Astrocyte (in vitro differentiated cells and primary cell): ENCODE measurements at regions not wholly inside any gene's neighbourhood (a gene's known extent, or its start where the extent isn't known, plus 50 kb on each side); places are given as distances from the start of the nearest gene placed in this dataset.

Experiments used
- DNase-seq: peaks from one replicate; pipeline ENCODE4 v3.0.0-alpha.2; 2010; ENCODE audit warnings: low read depth
- FAIRE-seq: peaks from 2 replicates; lab custom pipeline; 2011; peaks lifted over from hg19 to GRCh38; lab: Jason Lieb, UNC
- H2AFZ ChIP-seq: 2 replicates; pipeline ENCODE4 v1.6.0; 2012; ENCODE audit warnings: low read depth, low read length, inconsistent platforms
- H3K27ac ChIP-seq: 2 replicates; pipeline ENCODE4 v1.5.1; 2011; ENCODE audit warnings: low read depth, low read length, inconsistent platforms
- H3K27me3 ChIP-seq: 2 replicates; pipeline ENCODE4 v1.6.0; 2011; ENCODE audit warnings: low read length, inconsistent platforms; ENCODE audit not compliant: insufficient read depth
- H3K36me3 ChIP-seq: 2 replicates; pipeline ENCODE4 v1.5.1; 2011; ENCODE audit warnings: low read length, inconsistent platforms; ENCODE audit not compliant: insufficient read depth
- H3K4me1 ChIP-seq: 2 replicates; pipeline ENCODE4 v1.5.1; 2011; ENCODE audit warnings: low read length, inconsistent platforms; ENCODE audit not compliant: insufficient read depth
- H3K4me2 ChIP-seq: 2 replicates; pipeline ENCODE4 v1.6.0; 2012; ENCODE audit warnings: low read length, inconsistent platforms
- H3K4me3 ChIP-seq: 2 replicates; pipeline ENCODE4 v1.5.1; 2011; ENCODE audit warnings: low read depth, mild to moderate bottlenecking, low read length, inconsistent platforms; ENCODE audit not compliant: insufficient read depth
- H3K79me2 ChIP-seq: 2 replicates; pipeline ENCODE4 v1.6.0; 2012; ENCODE audit warnings: mild to moderate bottlenecking, low read length, inconsistent platforms; ENCODE audit not compliant: insufficient read depth
- H3K9ac ChIP-seq: 2 replicates; pipeline ENCODE4 v1.6.0; 2012; ENCODE audit warnings: mild to moderate bottlenecking, low read length, inconsistent platforms
- H3K9me3 ChIP-seq: 2 replicates; pipeline ENCODE4 v1.5.1; 2012; ENCODE audit warnings: low read depth, mild to moderate bottlenecking, low read length, inconsistent platforms; ENCODE audit not compliant: insufficient read depth
- H4K20me1 ChIP-seq: 2 replicates; pipeline ENCODE4 v1.6.0; 2012; ENCODE audit warnings: low read length, inconsistent platforms; ENCODE audit not compliant: insufficient read depth
- H3K27ac Mint-ChIP-seq: one replicate; pipeline ENCODE4 v1.8.0; 2021; ENCODE audit warnings: mild to moderate bottlenecking, mixed read lengths; ENCODE audit not compliant: unreplicated experiment
- H3K27me3 Mint-ChIP-seq: one replicate; pipeline ENCODE4 v1.8.0; 2021; ENCODE audit warnings: low read depth, mixed read lengths; ENCODE audit not compliant: unreplicated experiment
- H3K36me3 Mint-ChIP-seq: one replicate; pipeline ENCODE4 v1.8.0; 2021; ENCODE audit warnings: low read depth, mixed read lengths; ENCODE audit not compliant: unreplicated experiment
- H3K4me1 Mint-ChIP-seq: one replicate; pipeline ENCODE4 v1.8.0; 2021; ENCODE audit warnings: low read depth, mixed read lengths; ENCODE audit not compliant: unreplicated experiment
- H3K4me3 Mint-ChIP-seq: one replicate; pipeline ENCODE4 v1.8.0; 2021; ENCODE audit warnings: mild to moderate bottlenecking, moderate library complexity, mixed read lengths; ENCODE audit not compliant: unreplicated experiment
- H3K9me3 Mint-ChIP-seq: one replicate; pipeline ENCODE4 v1.8.0; 2021; ENCODE audit warnings: mild to moderate bottlenecking, mixed read lengths; ENCODE audit not compliant: unreplicated experiment
- CTCF ChIP-seq: IDR thresholded peaks from 2 replicates; pipeline ENCODE4 v1.5.1; 2011; ENCODE audit warnings: low read depth, mild to moderate bottlenecking, inconsistent platforms, low read length, moderate library complexity; ENCODE audit not compliant: insufficient read depth
- EZH2 ChIP-seq: IDR thresholded peaks from 2 replicates; pipeline ENCODE4 v1.6.1; 2012; ENCODE audit warnings: mild to moderate bottlenecking, low read length, inconsistent platforms; ENCODE audit not compliant: insufficient read depth

DNA sequence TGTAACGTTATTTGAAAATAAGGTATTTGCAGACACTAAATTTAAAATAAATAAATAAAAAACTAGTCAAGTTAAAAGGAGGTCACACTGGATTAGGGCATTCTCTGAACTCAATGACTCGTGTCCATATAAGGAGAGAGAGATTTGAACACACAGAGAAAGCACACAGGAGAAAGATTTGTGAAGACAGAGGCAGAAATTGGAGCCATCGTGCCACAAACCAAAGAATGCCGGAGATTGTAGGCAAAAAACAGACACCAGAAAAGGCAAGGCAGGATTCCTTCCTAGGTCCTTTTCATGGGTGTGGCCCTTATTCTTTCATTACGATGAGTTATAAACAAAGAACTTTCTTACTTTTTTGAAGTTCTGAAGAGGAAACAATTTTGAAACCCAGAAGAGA, 981.5 kb downstream of the DCDC2C start:
- Histone ChIP-seq H3K27ac (no peak overlapping the region), H2AFZ (no peak overlapping the region), H3K4me2 (no peak overlapping the region), H3K27me3 (no peaks in the 10 kb centered on the region), H4K20me1 (no peaks in the 10 kb centered on the region), H3K4me3 (no peak overlapping the region), H3K79me2 (no peaks in the 10 kb centered on the region), H3K4me1 (peaks cover 2% of the 10 kb centered on the region), H3K36me3 (no peaks in the 10 kb centered on the region), H3K9me3 (no peaks in the 10 kb centered on the region), H3K9ac (no peak overlapping the region)
- H3K4me1 Mint-ChIP-seq, result no peaks in the 10 kb centered on the region
- H3K27ac Mint-ChIP-seq, result no peak overlapping the region
- no peaks in the 10 kb centered on the region for H3K36me3 Mint-ChIP-seq
- FAIRE-seq (no peak), DNase-seq (no peak)
- H3K27me3 Mint-ChIP-seq, result no peaks in the 10 kb centered on the region
- TF ChIP-seq CTCF (no peak), EZH2 (no peak)
- H3K9me3 Mint-ChIP-seq, result no peaks in the 10 kb centered on the region
- peak overlapping the region; percentile 3 for H3K4me3 Mint-ChIP-seq

GRCh38 chr2:4690913-4691312, 987.5 kb downstream of the DCDC2C start:
- Mint-ChIP-seq H3K36me3 (no peaks in the 10 kb centered on the region), H3K4me1 (peaks cover 3% of the 10 kb centered on the region), H3K4me3 (no peak overlapping the region), H3K27me3 (no peaks in the 10 kb centered on the region), H3K9me3 (no peaks in the 10 kb centered on the region), H3K27ac (no peak overlapping the region)
- H3K4me2 ChIP-seq, result no peak overlapping the region
- no peak overlapping the region for H3K9ac ChIP-seq
- H3K9me3 ChIP-seq, result no peaks in the 10 kb centered on the region
- H3K27me3 ChIP-seq, result no peaks in the 10 kb centered on the region
- H2AFZ ChIP-seq, result no peak overlapping the region
- H3K4me3 ChIP-seq, result no peak overlapping the region
- H4K20me1 ChIP-seq, result no peaks in the 10 kb centered on the region
- no peak overlapping the region for H3K27ac ChIP-seq
- H3K4me1 ChIP-seq, result peaks cover 2% of the 10 kb centered on the region
- no peaks in the 10 kb centered on the region for H3K79me2 ChIP-seq
- FAIRE-seq, result no peak
- no peak for DNase-seq
- no peak for TF ChIP-seq EZH2
- TF ChIP-seq CTCF, result no peak
- H3K36me3 ChIP-seq, result no peaks in the 10 kb centered on the region

DNA sequence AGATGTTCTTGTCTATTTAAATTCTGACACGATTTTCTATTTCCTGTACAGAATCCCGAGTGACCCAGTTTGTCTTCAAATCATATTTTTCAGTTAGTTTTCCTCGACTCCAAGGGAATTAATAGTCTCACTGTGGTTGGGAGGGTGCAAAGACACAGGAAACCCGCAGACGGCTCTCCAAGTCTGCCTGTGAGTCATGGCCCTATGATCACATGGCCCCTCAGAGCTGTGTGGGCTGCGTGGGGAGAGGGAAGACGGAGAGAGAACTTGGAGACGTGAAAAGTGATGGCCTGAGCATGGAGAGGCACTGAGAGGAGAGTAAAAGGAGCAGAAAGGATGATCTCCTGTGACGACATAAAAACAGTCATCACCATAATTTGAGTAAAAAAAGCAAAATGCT, 989.9 kb downstream of the DCDC2C start:
- Histone ChIP-seq H3K4me3 (no peak overlapping the region), H3K4me1 (no peaks in the 10 kb centered on the region), H3K9me3 (no peaks in the 10 kb centered on the region), H3K4me2 (no peak overlapping the region), H2AFZ (no peak overlapping the region), H3K79me2 (no peaks in the 10 kb centered on the region), H4K20me1 (no peaks in the 10 kb centered on the region), H3K9ac (no peak overlapping the region), H3K36me3 (no peaks in the 10 kb centered on the region), H3K27me3 (no peaks in the 10 kb centered on the region), H3K27ac (peak overlapping the region; percentile 7)
- DNase-seq, result no peak
- Mint-ChIP-seq H3K4me1 (peaks cover 3% of the 10 kb centered on the region), H3K9me3 (no peaks in the 10 kb centered on the region), H3K4me3 (no peak overlapping the region), H3K27ac (no peak overlapping the region), H3K27me3 (no peaks in the 10 kb centered on the region), H3K36me3 (no peaks in the 10 kb centered on the region)
- FAIRE-seq, result no peak
- TF ChIP-seq CTCF (no peak), EZH2 (no peak)
